Retinal pigment epithelial cell (primary cell): ENCODE measurements at regions not wholly inside any gene's neighbourhood (a gene's known extent, or its start where the extent isn't known, plus 50 kb on each side); places are given as distances from the start of the nearest gene placed in this dataset.

Experiments
- DNase-seq: peaks from one replicate; pipeline ENCODE4 v3.0.0-alpha.2; 2010; ENCODE audit warnings: low read depth
- H3K4me3 ChIP-seq: 2 replicates; pipeline ENCODE4 v1.5.1; 2011; ENCODE audit warnings: mild to moderate bottlenecking, low read length, control low read depth, moderate library complexity
- CTCF ChIP-seq: conservative IDR thresholded peaks from 2 replicates; pipeline ENCODE4 v1.5.1; 2011; ENCODE audit warnings: low read depth, low read length, control low read depth, inconsistent platforms

- H3K4me3 ChIP-seq: no peak overlapping the region
- no peak for DNase-seq
- no peak for TF ChIP-seq CTCF
Measured at GRCh38 chr1:91575909-91576519, 75.4 kb downstream of the CDC7 start.

- H3K4me3 ChIP-seq: no peak overlapping the region
- no peak for DNase-seq
- no peak for TF ChIP-seq CTCF
Measured at GRCh38 chr1:91578320-91579109, 77.9 kb downstream of the CDC7 start.

GRCh38 chr1:91579658-91580228, 79.1 kb downstream of the CDC7 start:
- DNase-seq: no peak
- TF ChIP-seq CTCF: no peak
- H3K4me3 ChIP-seq: no peak overlapping the region

GRCh38 chr1:91582431-91582921, 81.8 kb downstream of the CDC7 start:
- H3K4me3 ChIP-seq: no peak overlapping the region
- TF ChIP-seq CTCF: no peak
- peak; percentile 69 for DNase-seq

GRCh38 chr1:91583326-91583755, 82.7 kb downstream of the CDC7 start:
- H3K4me3 ChIP-seq: no peak overlapping the region
- no peak for DNase-seq
- TF ChIP-seq CTCF: no peak

GRCh38 chr1:91584309-91584708, 83.7 kb downstream of the CDC7 start:
- H3K4me3 ChIP-seq: no peak overlapping the region
- TF ChIP-seq CTCF: no peak
- DNase-seq: no peak
